ENCODE measurements at regions not wholly inside any gene's neighbourhood (a gene's known extent, or its start where the extent isn't known, plus 50 kb on each side); places are given as distances from the start of the nearest gene placed in this dataset.

GRCh38 chr20:56924292-56925081 is 295.4 kb downstream of the TFAP2C start:
- Histone ChIP-seq H3K27ac (ENCODE audit: low read depth, low read length) (no peak overlapping the region), H3K4me3 (ENCODE audit: low read depth, low read length) (no peak overlapping the region), H3K36me3 (ENCODE audit: insufficient read depth, low read length) (no peaks in the 10 kb centered on the region), H3K27me3 (ENCODE audit: insufficient read depth, low read length) (peaks cover 52% of the 10 kb centered on the region), H2AFZ (ENCODE audit: low read length, unreplicated experiment) (no peak overlapping the region), H3K4me1 (ENCODE audit: control insufficient read depth, insufficient read depth, low read length, unreplicated experiment) (no peaks in the 10 kb centered on the region), H3K79me2 (ENCODE audit: control insufficient read depth, insufficient read depth, low read length, unreplicated experiment) (no peaks in the 10 kb centered on the region)

GRCh38 chr20:56925082-56925830 is 296.1 kb downstream of the TFAP2C start:
- Histone ChIP-seq H3K27ac (ENCODE audit: low read depth, low read length) (no peak overlapping the region), H3K4me3 (ENCODE audit: low read depth, low read length) (peak overlapping the region; percentile 35; the same call in 1 of the 2 replicates), H2AFZ (ENCODE audit: low read length, unreplicated experiment) (no peak overlapping the region)

GRCh38 chr20:56925831-56926170 is 296.7 kb downstream of the TFAP2C start:
- Histone ChIP-seq H3K4me1 (ENCODE audit: control insufficient read depth, insufficient read depth, low read length, unreplicated experiment) (no peaks in the 10 kb centered on the region), H3K27ac (ENCODE audit: low read depth, low read length) (no peak overlapping the region), H3K4me3 (ENCODE audit: low read depth, low read length) (peak overlapping the region; percentile 35; the same call in 1 of the 2 replicates), H3K79me2 (ENCODE audit: control insufficient read depth, insufficient read depth, low read length, unreplicated experiment) (no peaks in the 10 kb centered on the region), H3K27me3 (ENCODE audit: insufficient read depth, low read length) (peaks cover 57% of the 10 kb centered on the region), H3K36me3 (ENCODE audit: insufficient read depth, low read length) (no peaks in the 10 kb centered on the region), H2AFZ (ENCODE audit: low read length, unreplicated experiment) (no peak overlapping the region)

More at GRCh38 chr20:56925082-56925830, 296.1 kb downstream of the TFAP2C start:
- Histone ChIP-seq H3K79me2 (ENCODE audit: control insufficient read depth, insufficient read depth, low read length, unreplicated experiment) (no peaks in the 10 kb centered on the region), H3K36me3 (ENCODE audit: insufficient read depth, low read length) (no peaks in the 10 kb centered on the region), H3K4me1 (ENCODE audit: control insufficient read depth, insufficient read depth, low read length, unreplicated experiment) (no peaks in the 10 kb centered on the region), H3K27me3 (ENCODE audit: insufficient read depth, low read length) (peaks cover 57% of the 10 kb centered on the region)

GRCh38 chr20:56926501-56926900 is 297.4 kb downstream of the TFAP2C start:
- Histone ChIP-seq H3K36me3 (ENCODE audit: insufficient read depth, low read length) (no peaks in the 10 kb centered on the region), H3K27ac (ENCODE audit: low read depth, low read length) (no peak overlapping the region), H3K4me3 (ENCODE audit: low read depth, low read length) (no peak overlapping the region), H3K79me2 (ENCODE audit: control insufficient read depth, insufficient read depth, low read length, unreplicated experiment) (no peaks in the 10 kb centered on the region), H2AFZ (ENCODE audit: low read length, unreplicated experiment) (no peak overlapping the region), H3K27me3 (ENCODE audit: insufficient read depth, low read length) (peaks cover 57% of the 10 kb centered on the region), H3K4me1 (ENCODE audit: control insufficient read depth, insufficient read depth, low read length, unreplicated experiment) (no peaks in the 10 kb centered on the region)

- Histone ChIP-seq H3K27me3 (ENCODE audit: insufficient read depth, low read length) (peaks cover 57% of the 10 kb centered on the region), H3K36me3 (ENCODE audit: insufficient read depth, low read length) (no peaks in the 10 kb centered on the region), H3K79me2 (ENCODE audit: control insufficient read depth, insufficient read depth, low read length, unreplicated experiment) (no peaks in the 10 kb centered on the region), H3K4me3 (ENCODE audit: low read depth, low read length) (no peak overlapping the region), H2AFZ (ENCODE audit: low read length, unreplicated experiment) (no peak overlapping the region), H3K4me1 (ENCODE audit: control insufficient read depth, insufficient read depth, low read length, unreplicated experiment) (no peaks in the 10 kb centered on the region), H3K27ac (ENCODE audit: low read depth, low read length) (no peak overlapping the region)
Observed at GRCh38 chr20:56927127-56927526, 298.0 kb downstream of the TFAP2C start.

- Histone ChIP-seq H3K79me2 (ENCODE audit: control insufficient read depth, insufficient read depth, low read length, unreplicated experiment) (no peaks in the 10 kb centered on the region), H3K4me3 (ENCODE audit: low read depth, low read length) (no peak overlapping the region), H2AFZ (ENCODE audit: low read length, unreplicated experiment) (no peak overlapping the region), H3K36me3 (ENCODE audit: insufficient read depth, low read length) (no peaks in the 10 kb centered on the region), H3K27me3 (ENCODE audit: insufficient read depth, low read length) (peaks cover 57% of the 10 kb centered on the region), H3K4me1 (ENCODE audit: control insufficient read depth, insufficient read depth, low read length, unreplicated experiment) (no peaks in the 10 kb centered on the region), H3K27ac (ENCODE audit: low read depth, low read length) (no peak overlapping the region)
Observed at GRCh38 chr20:56928007-56928406, 298.9 kb downstream of the TFAP2C start.

GRCh38 chr20:56929606-56930005 is 300.5 kb downstream of the TFAP2C start:
- Histone ChIP-seq H2AFZ (ENCODE audit: low read length, unreplicated experiment) (no peak overlapping the region), H3K4me1 (ENCODE audit: control insufficient read depth, insufficient read depth, low read length, unreplicated experiment) (no peaks in the 10 kb centered on the region), H3K79me2 (ENCODE audit: control insufficient read depth, insufficient read depth, low read length, unreplicated experiment) (no peaks in the 10 kb centered on the region), H3K27ac (ENCODE audit: low read depth, low read length) (no peak overlapping the region), H3K36me3 (ENCODE audit: insufficient read depth, low read length) (no peaks in the 10 kb centered on the region), H3K4me3 (ENCODE audit: low read depth, low read length) (no peak overlapping the region), H3K27me3 (ENCODE audit: insufficient read depth, low read length) (peaks cover 44% of the 10 kb centered on the region)

- H3K36me3 ChIP-seq (ENCODE audit: insufficient read depth, low read length): no peaks in the 10 kb centered on the region
- H3K27ac ChIP-seq (ENCODE audit: low read depth, low read length): no peak overlapping the region
- peaks cover 32% of the 10 kb centered on the region for H3K27me3 ChIP-seq (ENCODE audit: insufficient read depth, low read length)
- H3K79me2 ChIP-seq (ENCODE audit: control insufficient read depth, insufficient read depth, low read length, unreplicated experiment): no peaks in the 10 kb centered on the region
- H2AFZ ChIP-seq (ENCODE audit: low read length, unreplicated experiment): no peak overlapping the region
- H3K4me3 ChIP-seq (ENCODE audit: low read depth, low read length): no peak overlapping the region
- no peaks in the 10 kb centered on the region for H3K4me1 ChIP-seq (ENCODE audit: control insufficient read depth, insufficient read depth, low read length, unreplicated experiment)
Observed at GRCh38 chr20:56930876-56931275, 301.8 kb downstream of the TFAP2C start.

- no peaks in the 10 kb centered on the region for H3K79me2 ChIP-seq (ENCODE audit: control insufficient read depth, insufficient read depth, low read length, unreplicated experiment)
- no peak overlapping the region for H2AFZ ChIP-seq (ENCODE audit: low read length, unreplicated experiment)
- no peak overlapping the region for H3K4me3 ChIP-seq (ENCODE audit: low read depth, low read length)
- no peak overlapping the region for H3K27ac ChIP-seq (ENCODE audit: low read depth, low read length)
- no peaks in the 10 kb centered on the region for H3K4me1 ChIP-seq (ENCODE audit: control insufficient read depth, insufficient read depth, low read length, unreplicated experiment)
- H3K27me3 ChIP-seq (ENCODE audit: insufficient read depth, low read length): peaks cover 13% of the 10 kb centered on the region; the same call in 1 of the 2 replicates
- no peaks in the 10 kb centered on the region for H3K36me3 ChIP-seq (ENCODE audit: insufficient read depth, low read length)
Observed at GRCh38 chr20:56932575-56933330, 303.6 kb downstream of the TFAP2C start.

GRCh38 chr20:56933331-56933698 is 304.2 kb downstream of the TFAP2C start:
- H3K27me3 ChIP-seq (ENCODE audit: insufficient read depth, low read length): peaks cover 11% of the 10 kb centered on the region; the same call in 1 of the 2 replicates
- no peaks in the 10 kb centered on the region for H3K4me1 ChIP-seq (ENCODE audit: control insufficient read depth, insufficient read depth, low read length, unreplicated experiment)
- H3K79me2 ChIP-seq (ENCODE audit: control insufficient read depth, insufficient read depth, low read length, unreplicated experiment): no peaks in the 10 kb centered on the region
- H2AFZ ChIP-seq (ENCODE audit: low read length, unreplicated experiment): no peak overlapping the region
- H3K36me3 ChIP-seq (ENCODE audit: insufficient read depth, low read length): no peaks in the 10 kb centered on the region
- H3K4me3 ChIP-seq (ENCODE audit: low read depth, low read length): no peak overlapping the region
- no peak overlapping the region for H3K27ac ChIP-seq (ENCODE audit: low read depth, low read length)

Data from ACC112 (cell line).